Testis (tissue), 2 donors: ENCODE measurements at regions not wholly inside any gene's neighbourhood (a gene's known extent, or its start where the extent isn't known, plus 50 kb on each side); places are given as distances from the start of the nearest gene placed in this dataset.

ENCODE experiments used
- POLR2A ChIP-seq: fragments of 450-650 bp; IDR thresholded peaks from one replicate; pipeline ENCODE4 v1.6.1; 2017; ENCODE audit warnings: antibody characterized with exemption, mild to moderate bottlenecking, moderate library complexity
- TF ChIP-seq, protein P1 (sequence below), 3 experiments: fragments of 450-650 bp in 2 of 3; fragments of 200-600 bp in 1 of 3; sonication (generic) in 1 of 3; IDR thresholded peaks; one replicate each; pipeline ENCODE4 v1.5.1; 2016 to 2019; ENCODE audit warnings: antibody characterized with exemption in 3 of 3, mild to moderate bottlenecking in 2 of 3, moderate library complexity in 1 of 3

DNA sequence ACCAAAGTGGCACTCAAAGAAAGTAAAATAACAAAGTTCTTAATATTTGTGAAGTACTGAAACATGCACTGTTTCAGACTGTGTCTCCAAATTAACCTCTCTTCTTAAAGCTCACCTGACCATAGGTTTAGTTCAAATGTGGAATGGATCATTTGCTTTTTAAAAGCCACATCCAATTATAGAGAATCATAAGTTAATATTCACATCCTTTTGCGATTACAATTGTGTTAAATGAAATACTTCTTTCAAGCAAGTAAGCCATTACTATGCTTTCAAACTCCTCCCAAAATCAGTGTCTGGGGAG, 95.3 kb upstream of the PTPN13 start:
- TF ChIP-seq POLR2A, result no peak
- TF ChIP-seq, protein P1, sequence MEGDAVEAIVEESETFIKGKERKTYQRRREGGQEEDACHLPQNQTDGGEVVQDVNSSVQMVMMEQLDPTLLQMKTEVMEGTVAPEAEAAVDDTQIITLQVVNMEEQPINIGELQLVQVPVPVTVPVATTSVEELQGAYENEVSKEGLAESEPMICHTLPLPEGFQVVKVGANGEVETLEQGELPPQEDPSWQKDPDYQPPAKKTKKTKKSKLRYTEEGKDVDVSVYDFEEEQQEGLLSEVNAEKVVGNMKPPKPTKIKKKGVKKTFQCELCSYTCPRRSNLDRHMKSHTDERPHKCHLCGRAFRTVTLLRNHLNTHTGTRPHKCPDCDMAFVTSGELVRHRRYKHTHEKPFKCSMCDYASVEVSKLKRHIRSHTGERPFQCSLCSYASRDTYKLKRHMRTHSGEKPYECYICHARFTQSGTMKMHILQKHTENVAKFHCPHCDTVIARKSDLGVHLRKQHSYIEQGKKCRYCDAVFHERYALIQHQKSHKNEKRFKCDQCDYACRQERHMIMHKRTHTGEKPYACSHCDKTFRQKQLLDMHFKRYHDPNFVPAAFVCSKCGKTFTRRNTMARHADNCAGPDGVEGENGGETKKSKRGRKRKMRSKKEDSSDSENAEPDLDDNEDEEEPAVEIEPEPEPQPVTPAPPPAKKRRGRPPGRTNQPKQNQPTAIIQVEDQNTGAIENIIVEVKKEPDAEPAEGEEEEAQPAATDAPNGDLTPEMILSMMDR (IDR thresholded peaks at IDR 0.05), result no peak
